Glutamatergic neuron (in vitro differentiated cells): ENCODE measurements at regions not wholly inside any gene's neighbourhood (a gene's known extent, or its start where the extent isn't known, plus 50 kb on each side); places are given as distances from the start of the nearest gene placed in this dataset.

Experiments used
- DNase-seq: peaks from one replicate; pipeline ENCODE4 v3.0.0; 2022
- H3K27ac Mint-ChIP-seq: one replicate; pipeline ENCODE4 v1.8.0; 2020; ENCODE audit warnings: mild to moderate bottlenecking, mixed read lengths, inconsistent platforms; ENCODE audit not compliant: unreplicated experiment
- H3K27me3 Mint-ChIP-seq: one replicate; pipeline ENCODE4 v1.8.0; 2020; ENCODE audit warnings: mild to moderate bottlenecking, moderate library complexity, mixed read lengths, inconsistent platforms; ENCODE audit not compliant: unreplicated experiment
- H3K36me3 Mint-ChIP-seq: one replicate; pipeline ENCODE4 v1.8.0; 2020; ENCODE audit warnings: mild to moderate bottlenecking, mixed read lengths, inconsistent platforms; ENCODE audit not compliant: unreplicated experiment
- H3K4me1 Mint-ChIP-seq: one replicate; pipeline ENCODE4 v1.8.0; 2020; ENCODE audit warnings: mild to moderate bottlenecking, low read depth, mixed read lengths, inconsistent platforms; ENCODE audit not compliant: unreplicated experiment
- H3K4me3 Mint-ChIP-seq: one replicate; pipeline ENCODE4 v1.8.0; 2020; ENCODE audit warnings: mild to moderate bottlenecking, mixed read lengths, inconsistent platforms; ENCODE audit not compliant: unreplicated experiment
- H3K9me3 Mint-ChIP-seq: one replicate; pipeline ENCODE4 v1.8.0; 2020; ENCODE audit warnings: mild to moderate bottlenecking, moderate library complexity, mixed read lengths, inconsistent platforms; ENCODE audit not compliant: unreplicated experiment
- TF ChIP-seq, protein P1 (sequence below): fragments of 200-600 bp; sonication (generic); IDR thresholded peaks from one replicate; pipeline ENCODE4 v1.5.0; 2021; ENCODE audit not compliant: partially characterized antibody, unreplicated experiment

GRCh38 chr6:157768863-157769551 lies 54.0 kb upstream of the SNX9 start:
- peaks cover 10% of the 10 kb centered on the region for H3K4me1 Mint-ChIP-seq

GRCh38 chr6:157769776-157770426 lies 53.1 kb upstream of the SNX9 start:
- peaks cover 12% of the 10 kb centered on the region for H3K27me3 Mint-ChIP-seq
- H3K4me1 Mint-ChIP-seq, result peaks cover 12% of the 10 kb centered on the region
- TF ChIP-seq, protein P1, sequence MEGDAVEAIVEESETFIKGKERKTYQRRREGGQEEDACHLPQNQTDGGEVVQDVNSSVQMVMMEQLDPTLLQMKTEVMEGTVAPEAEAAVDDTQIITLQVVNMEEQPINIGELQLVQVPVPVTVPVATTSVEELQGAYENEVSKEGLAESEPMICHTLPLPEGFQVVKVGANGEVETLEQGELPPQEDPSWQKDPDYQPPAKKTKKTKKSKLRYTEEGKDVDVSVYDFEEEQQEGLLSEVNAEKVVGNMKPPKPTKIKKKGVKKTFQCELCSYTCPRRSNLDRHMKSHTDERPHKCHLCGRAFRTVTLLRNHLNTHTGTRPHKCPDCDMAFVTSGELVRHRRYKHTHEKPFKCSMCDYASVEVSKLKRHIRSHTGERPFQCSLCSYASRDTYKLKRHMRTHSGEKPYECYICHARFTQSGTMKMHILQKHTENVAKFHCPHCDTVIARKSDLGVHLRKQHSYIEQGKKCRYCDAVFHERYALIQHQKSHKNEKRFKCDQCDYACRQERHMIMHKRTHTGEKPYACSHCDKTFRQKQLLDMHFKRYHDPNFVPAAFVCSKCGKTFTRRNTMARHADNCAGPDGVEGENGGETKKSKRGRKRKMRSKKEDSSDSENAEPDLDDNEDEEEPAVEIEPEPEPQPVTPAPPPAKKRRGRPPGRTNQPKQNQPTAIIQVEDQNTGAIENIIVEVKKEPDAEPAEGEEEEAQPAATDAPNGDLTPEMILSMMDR, result no peak
- peaks cover 16% of the 10 kb centered on the region for H3K9me3 Mint-ChIP-seq
- H3K36me3 Mint-ChIP-seq, result peaks cover 14% of the 10 kb centered on the region
- DNase-seq, result no peak
- H3K27ac Mint-ChIP-seq, result no peak overlapping the region
- H3K4me3 Mint-ChIP-seq, result no peak overlapping the region

More at GRCh38 chr6:157768863-157769551, 54.0 kb upstream of the SNX9 start:
- TF ChIP-seq, protein P1, result no peak
- Mint-ChIP-seq H3K9me3 (peaks cover 15% of the 10 kb centered on the region), H3K27me3 (peaks cover 9% of the 10 kb centered on the region), H3K27ac (no peak overlapping the region), H3K36me3 (peaks cover 14% of the 10 kb centered on the region), H3K4me3 (peak overlapping the region; percentile 44)
- no peak for DNase-seq

- H3K4me3 Mint-ChIP-seq, result no peak overlapping the region
- H3K4me1 Mint-ChIP-seq, result peaks cover 10% of the 10 kb centered on the region
- H3K27me3 Mint-ChIP-seq, result peaks cover 12% of the 10 kb centered on the region
- H3K27ac Mint-ChIP-seq, result no peak overlapping the region
- H3K36me3 Mint-ChIP-seq, result peaks cover 14% of the 10 kb centered on the region
- H3K9me3 Mint-ChIP-seq, result peaks cover 16% of the 10 kb centered on the region
- DNase-seq, result no peak
- TF ChIP-seq, protein P1, result no peak
Observed at GRCh38 chr6:157770946-157771345, 52.1 kb upstream of the SNX9 start.

- Mint-ChIP-seq H3K27me3 (peaks cover 12% of the 10 kb centered on the region), H3K36me3 (peaks cover 14% of the 10 kb centered on the region), H3K4me3 (no peak overlapping the region), H3K27ac (peak overlapping the region; percentile 8), H3K4me1 (peaks cover 10% of the 10 kb centered on the region), H3K9me3 (peaks cover 16% of the 10 kb centered on the region)
- no peak for DNase-seq
- TF ChIP-seq, protein P1, result no peak
Observed at GRCh38 chr6:157772820-157773219, 50.2 kb upstream of the SNX9 start.
